ENCODE measurements at regions not wholly inside any gene's neighbourhood (a gene's known extent, or its start where the extent isn't known, plus 50 kb on each side); places are given as distances from the start of the nearest gene placed in this dataset.

- TF ChIP-seq ZBTB40 (IDR thresholded peaks at IDR 0.05; ENCODE audit: borderline replicate concordance) (no peak), YBX1 (IDR thresholded peaks at IDR 0.05) (no peak), ZNF592 (IDR thresholded peaks at IDR 0.05) (no peak), DPF2 (IDR thresholded peaks at IDR 0.05) (no peak), ESRRA (IDR thresholded peaks at IDR 0.05; ENCODE audit: low read length) (no peak), EP300 (IDR thresholded peaks at IDR 0.05; ENCODE audit: borderline replicate concordance in 1 of 2, control insufficient read depth in 1 of 2, low read depth in 2 of 2, low read length in 2 of 2) (no peak), RAD21 (IDR thresholded peaks at IDR 0.05; ENCODE audit: insufficient read depth, low read depth, low read length) (no peak), NFIC (IDR thresholded peaks at IDR 0.05; ENCODE audit: low read depth, low read length) (no peak), ZSCAN29 (IDR thresholded peaks at IDR 0.05) (no peak)
These were observed 245.4 kb downstream of the INSIG2 start (continued) for GRCh38 chr2:118333664-118334063.

Measured in GM12878 (cell line).